HL-60 (cell line): ENCODE measurements at regions not wholly inside any gene's neighbourhood (a gene's known extent, or its start where the extent isn't known, plus 50 kb on each side); places are given as distances from the start of the nearest gene placed in this dataset.

ENCODE experiments used
- CTCF ChIP-seq: IDR thresholded peaks from one replicate; pipeline ENCODE4 v1.5.1; 2011; ENCODE audit warnings: low read length, control low read depth, inconsistent platforms; ENCODE audit not compliant: insufficient read depth
- GABPA ChIP-seq: IDR thresholded peaks from 2 replicates; pipeline ENCODE4 v1.6.1; 2012; ENCODE audit warnings: low read depth
- POLR2AphosphoS5 ChIP-seq: IDR thresholded peaks from 2 replicates; pipeline ENCODE4 v1.6.1; 2012; ENCODE audit warnings: low read depth
- REST ChIP-seq: IDR thresholded peaks from 2 replicates; pipeline ENCODE4 v1.6.1; 2012; ENCODE audit warnings: low read depth; ENCODE audit not compliant: insufficient replicate concordance
- SPI1 ChIP-seq: IDR thresholded peaks from 2 replicates; pipeline ENCODE4 v1.6.1; 2012; ENCODE audit warnings: low read depth, mild to moderate bottlenecking, borderline replicate concordance

GRCh38 chr13:40371531-40372125, 294.8 kb downstream of the FOXO1 start:
- TF ChIP-seq CTCF (no peak), REST (no peak), POLR2AphosphoS5 (no peak), GABPA (no peak), SPI1 (no peak)
